Cardiac muscle cell (in vitro differentiated cells and primary cell): ENCODE measurements at regions not wholly inside any gene's neighbourhood (a gene's known extent, or its start where the extent isn't known, plus 50 kb on each side); places are given as distances from the start of the nearest gene placed in this dataset.

Experiments
- DNase-seq, 2 donors: peaks; one replicate each; pipeline versions ENCODE4 v3.0.0 to v3.0.0-alpha.2; 2010 to 2017; ENCODE audit warnings: low read depth in 1 of 2, low spot score in 1 of 2
- H3K27ac ChIP-seq: fragments of 200-600 bp; sonication (generic); 2 replicates; pipeline ENCODE4 v1.5.1; 2016
- H3K27me3 ChIP-seq: fragments of 200-600 bp; sonication (generic); 2 replicates; pipeline ENCODE4 v1.6.0; 2016; ENCODE audit warnings: control low read depth
- H3K36me3 ChIP-seq: fragments of 200-600 bp; sonication (generic); 2 replicates; pipeline ENCODE4 v1.5.1; 2016; ENCODE audit warnings: control low read depth
- H3K4me1 ChIP-seq: fragments of 200-600 bp; sonication (generic); 2 replicates; pipeline ENCODE4 v1.8.1; 2017; ENCODE audit warnings: low read depth, mild to moderate bottlenecking, mixed run types
- H3K4me3 ChIP-seq: fragments of 200-600 bp; sonication (generic); 2 replicates; pipeline ENCODE4 v1.5.1; 2016; ENCODE audit warnings: mild to moderate bottlenecking
- H3K9me3 ChIP-seq: fragments of 200-600 bp; sonication (generic); 2 replicates; pipeline ENCODE4 v1.5.1; 2017; ENCODE audit warnings: low read depth, mild to moderate bottlenecking, control low read depth
- CTCF ChIP-seq: IDR thresholded peaks from 2 replicates; pipeline ENCODE4 v1.5.1; 2012; ENCODE audit warnings: low read depth, mild to moderate bottlenecking, low read length

- Histone ChIP-seq H3K27me3 (no peaks in the 10 kb centered on the region), H3K27ac (no peak overlapping the region)
- DNase-seq: no peak
These were observed 696.3 kb downstream of the PTPRU start for GRCh38 chr1:29932626-29933025.

DNA sequence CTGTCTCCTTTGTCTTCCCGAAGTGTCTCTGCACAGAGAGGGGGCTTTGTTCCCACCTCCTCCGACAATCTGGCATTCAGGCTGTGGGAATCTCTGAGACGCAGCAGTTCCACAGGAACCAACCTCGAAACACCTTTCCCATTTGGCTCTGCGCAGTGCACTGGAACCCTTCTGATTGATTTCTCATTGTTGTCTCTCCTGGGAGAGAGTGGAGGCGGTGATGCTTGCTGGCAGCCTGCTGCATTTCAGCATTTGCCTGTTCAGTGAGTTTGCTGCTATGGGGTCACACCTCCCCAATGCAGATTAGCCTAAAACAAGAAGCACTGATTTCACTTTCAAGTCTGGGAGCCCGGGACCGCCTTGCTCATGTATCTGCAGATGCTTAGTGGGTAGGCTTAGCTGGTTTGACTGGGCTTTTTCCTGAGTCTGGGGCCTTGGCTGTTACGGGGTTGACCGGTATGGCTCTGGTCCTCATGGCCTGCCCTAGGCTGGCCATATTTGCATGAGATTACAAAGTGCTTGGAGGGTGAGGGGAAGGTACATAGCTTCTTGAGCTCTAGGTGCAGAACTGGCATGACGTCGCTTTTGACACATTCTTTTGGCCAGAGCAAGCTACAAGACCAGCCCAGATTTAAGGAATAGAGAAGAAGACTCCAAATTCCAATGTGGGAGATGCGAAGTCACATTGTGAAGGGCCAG is 695.3 kb downstream of the PTPRU start:
- TF ChIP-seq CTCF: no peak
- Histone ChIP-seq H3K27me3 (no peaks in the 10 kb centered on the region), H3K4me1 (no peaks in the 10 kb centered on the region), H3K27ac (no peak overlapping the region), H3K36me3 (no peaks in the 10 kb centered on the region), H3K9me3 (no peaks in the 10 kb centered on the region), H3K4me3 (no peak overlapping the region)
- DNase-seq: no peak

More at GRCh38 chr1:29932626-29933025, 696.3 kb downstream of the PTPRU start:
- no peak for TF ChIP-seq CTCF
- Histone ChIP-seq H3K36me3 (no peaks in the 10 kb centered on the region), H3K4me1 (no peaks in the 10 kb centered on the region), H3K9me3 (no peaks in the 10 kb centered on the region), H3K4me3 (no peak overlapping the region)

DNA sequence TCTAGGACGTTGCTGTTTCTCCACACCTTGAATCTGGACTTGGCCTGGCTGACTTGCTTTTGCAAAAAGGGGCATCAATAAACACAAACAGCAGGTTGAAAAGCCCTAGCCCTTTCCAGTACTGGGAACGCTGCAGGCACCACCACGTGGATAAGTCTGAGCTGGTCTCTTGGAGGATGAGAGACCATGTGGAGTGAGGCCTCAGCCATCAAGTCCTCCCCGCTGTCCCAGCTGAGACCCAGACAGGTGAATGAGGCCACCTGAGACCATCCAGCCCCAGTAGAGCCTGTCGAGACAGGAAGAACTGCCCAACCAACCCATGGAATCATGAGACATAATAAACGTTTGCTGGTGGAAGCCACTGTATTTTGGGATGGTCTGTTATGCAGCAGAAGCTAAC is 688.7 kb downstream of the PTPRU start:
- H3K27me3 ChIP-seq: no peaks in the 10 kb centered on the region
- no peaks in the 10 kb centered on the region for H3K9me3 ChIP-seq
- DNase-seq: no peak
- no peaks in the 10 kb centered on the region for H3K36me3 ChIP-seq
- H3K4me1 ChIP-seq: no peaks in the 10 kb centered on the region
- TF ChIP-seq CTCF: no peak
- no peak overlapping the region for H3K27ac ChIP-seq
- H3K4me3 ChIP-seq: no peak overlapping the region

- Histone ChIP-seq H3K27me3 (no peaks in the 10 kb centered on the region), H3K4me1 (no peaks in the 10 kb centered on the region), H3K27ac (no peak overlapping the region), H3K36me3 (no peaks in the 10 kb centered on the region), H3K4me3 (no peak overlapping the region), H3K9me3 (no peaks in the 10 kb centered on the region)
- TF ChIP-seq CTCF: no peak
- DNase-seq: no peak
These were observed 687.7 kb downstream of the PTPRU start for GRCh38 chr1:29924017-29924431.

DNA sequence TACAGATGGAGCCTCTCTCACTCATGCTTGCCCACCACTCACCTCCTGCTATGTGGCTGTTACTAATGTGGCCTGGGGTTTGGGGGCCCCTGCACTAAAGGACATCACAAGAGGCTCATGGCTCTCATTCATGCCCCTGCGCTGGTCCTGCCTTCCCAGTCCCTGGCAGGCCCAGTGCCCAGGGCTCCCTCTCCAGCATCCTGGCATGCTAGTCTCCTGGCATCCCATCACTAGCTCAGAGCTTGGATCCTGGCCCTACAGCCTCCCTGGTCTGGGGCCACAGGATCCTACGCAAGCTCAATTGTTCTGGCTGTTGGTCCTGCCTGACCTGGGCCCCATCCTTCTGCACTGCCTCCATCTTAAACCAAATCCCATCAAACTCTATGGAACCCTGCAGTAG is 685.4 kb downstream of the PTPRU start:
- no peak for DNase-seq
- Histone ChIP-seq H3K27ac (no peak overlapping the region), H3K9me3 (no peaks in the 10 kb centered on the region), H3K4me1 (no peaks in the 10 kb centered on the region), H3K36me3 (no peaks in the 10 kb centered on the region), H3K27me3 (no peaks in the 10 kb centered on the region), H3K4me3 (no peak overlapping the region)
- TF ChIP-seq CTCF: no peak
